NCI-H526 treated with DMSO at 0.1 percent for 48 hours (cell line): ENCODE measurements at regions not wholly inside any gene's neighbourhood (a gene's known extent, or its start where the extent isn't known, plus 50 kb on each side); places are given as distances from the start of the nearest gene placed in this dataset.
"Not testable (repeated sequence)": the region's sequence is repeated elsewhere in the genome, so short reads cannot be mapped to it uniquely, and the experiment has no call there.

ENCODE experiments used
- DNase-seq: peaks from one replicate; lab custom pipeline; 2025; lab: John Stamatoyannopoulos, UW

GRCh38 chr1:5686925-5687706, 305.1 kb downstream of the NPHP4 start:
- no peak for DNase-seq

DNA sequence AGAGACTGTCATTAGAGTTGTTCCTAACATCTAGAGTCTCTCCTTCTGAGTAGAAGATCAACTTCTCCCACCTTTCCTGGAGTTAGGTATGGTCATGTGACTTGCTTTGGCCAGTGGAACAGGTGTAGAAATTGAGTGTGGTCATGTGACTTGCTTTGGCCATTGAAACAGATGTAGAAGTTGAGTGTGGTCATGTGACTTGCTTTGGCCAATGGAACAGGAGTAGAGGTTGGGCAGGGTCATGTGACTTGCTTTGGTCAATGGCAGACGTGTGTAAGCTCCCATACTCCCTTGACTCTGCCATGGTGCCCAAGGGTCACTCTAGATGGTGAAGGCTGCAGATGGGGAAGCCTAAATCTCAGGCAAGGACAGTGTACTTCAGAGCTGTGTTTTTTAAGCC, 306.0 kb downstream of the NPHP4 start:
- no peak for DNase-seq

GRCh38 chr1:5685446-5686040, 306.7 kb downstream of the NPHP4 start:
- DNase-seq = no peak

DNA sequence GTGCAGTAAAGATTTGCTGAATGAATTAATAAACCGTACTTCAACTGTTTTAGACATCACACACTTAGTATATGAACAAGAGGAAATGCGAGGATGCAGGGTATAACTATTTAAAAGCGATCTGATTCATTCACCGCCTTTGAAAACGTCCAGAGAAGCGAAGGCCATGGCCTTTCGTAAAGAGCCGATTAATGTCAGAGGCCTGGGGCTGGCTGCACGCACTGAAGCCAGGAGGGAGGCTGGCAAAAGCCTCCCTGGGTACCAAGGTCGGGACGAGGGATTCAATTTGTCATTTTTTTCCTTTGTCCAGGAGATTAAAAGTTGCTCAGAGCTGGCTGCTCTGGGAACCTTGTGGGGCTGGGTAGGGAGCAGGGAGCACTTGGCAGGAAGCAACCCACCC, 307.4 kb downstream of the NPHP4 start:
- DNase-seq = no peak

- no peak for DNase-seq
These were observed 308.8 kb downstream of the NPHP4 start for GRCh38 chr1:5683446-5683845.

- DNase-seq = no peak
These were observed 309.5 kb downstream of the NPHP4 start for GRCh38 chr1:5682626-5683225.

GRCh38 chr1:5681654-5682053, 310.6 kb downstream of the NPHP4 start:
- no peak for DNase-seq

- no peak for DNase-seq
These were observed 311.6 kb downstream of the NPHP4 start for GRCh38 chr1:5680600-5680999.

DNA sequence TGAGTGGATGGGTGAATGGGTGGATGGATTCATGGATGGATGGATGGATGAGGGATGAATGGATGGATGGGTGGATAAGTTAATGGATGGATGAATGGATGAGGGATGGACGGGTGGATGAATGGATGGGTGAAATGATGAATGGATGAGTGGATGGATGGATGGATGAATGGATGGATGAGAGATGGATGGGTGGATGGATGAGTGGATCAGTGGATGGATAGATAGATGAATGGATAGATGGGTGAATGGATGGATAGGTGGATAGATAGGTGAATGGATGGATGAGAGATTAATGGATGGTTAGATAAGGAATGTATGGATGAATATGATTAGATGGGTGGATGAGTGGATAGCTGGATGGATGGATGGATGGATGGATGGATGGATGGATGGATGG, 313.5 kb downstream of the NPHP4 start:
- DNase-seq = no peak

DNA sequence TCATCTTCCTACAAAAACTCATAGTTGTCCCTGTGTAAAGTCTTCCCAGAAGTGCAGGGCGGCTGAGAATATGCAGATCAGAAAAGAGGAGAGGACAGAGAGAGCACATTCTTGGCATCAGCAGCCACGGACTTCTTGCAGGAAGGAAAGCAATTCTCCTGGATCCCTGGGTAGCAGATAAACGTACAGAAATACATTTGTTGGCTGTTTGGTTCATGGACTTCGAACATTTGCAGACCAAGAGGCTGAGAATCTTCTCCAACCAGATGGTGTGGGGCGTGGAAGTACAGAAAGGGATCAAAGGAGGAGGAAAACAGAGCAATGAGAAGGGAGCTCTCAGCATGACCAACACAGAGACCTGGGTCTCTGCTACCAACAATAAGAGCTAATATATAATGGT, 319.9 kb downstream of the NPHP4 start:
- DNase-seq = not testable (repeated sequence)

DNA sequence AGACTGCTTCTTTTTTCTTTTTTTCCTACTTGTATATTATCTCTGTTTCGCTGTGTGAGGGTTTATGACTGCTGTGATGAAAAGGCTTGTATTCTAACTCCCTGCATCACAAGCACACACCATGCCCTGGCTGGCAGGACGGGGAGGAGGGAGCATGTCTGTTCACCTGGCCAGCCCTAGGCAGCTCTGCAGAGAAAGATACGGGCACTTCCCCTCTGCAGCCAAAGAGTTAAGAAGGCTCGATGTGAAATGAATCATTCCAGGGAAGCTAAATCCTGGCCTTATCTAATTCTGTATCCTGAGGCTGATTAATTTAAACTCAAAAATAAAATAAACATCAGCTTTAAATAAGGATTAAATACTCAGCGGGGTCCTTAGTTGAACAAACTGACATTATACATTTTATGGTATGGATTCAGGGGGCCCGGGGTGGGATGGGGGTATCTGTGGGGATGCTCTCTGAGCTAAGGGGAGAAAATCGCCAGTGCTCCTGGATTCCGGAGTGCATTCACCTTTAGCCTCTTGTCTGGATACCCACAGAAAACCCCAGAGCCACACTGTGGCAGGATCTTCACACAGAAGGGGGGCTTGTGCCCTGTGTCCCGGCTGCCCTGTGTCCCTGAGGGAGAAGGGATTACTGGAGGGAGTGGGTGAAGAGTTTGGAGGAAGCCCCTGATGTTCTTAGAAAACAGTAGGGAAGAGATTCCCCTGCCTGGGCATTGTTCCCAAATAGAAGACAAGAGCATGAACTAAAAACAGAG, 321.5 kb downstream of the NPHP4 start:
- no peak for DNase-seq

- no peak for DNase-seq
These were observed 324.5 kb downstream of the NPHP4 start for GRCh38 chr1:5667513-5668325.

- DNase-seq = no peak
These were observed 327.0 kb downstream of the NPHP4 start for GRCh38 chr1:5664906-5665875.

GRCh38 chr1:5664081-5664768, 328.0 kb downstream of the NPHP4 start:
- DNase-seq = no peak

- DNase-seq = no peak
These were observed 329.5 kb downstream of the NPHP4 start for GRCh38 chr1:5662744-5663126.

DNA sequence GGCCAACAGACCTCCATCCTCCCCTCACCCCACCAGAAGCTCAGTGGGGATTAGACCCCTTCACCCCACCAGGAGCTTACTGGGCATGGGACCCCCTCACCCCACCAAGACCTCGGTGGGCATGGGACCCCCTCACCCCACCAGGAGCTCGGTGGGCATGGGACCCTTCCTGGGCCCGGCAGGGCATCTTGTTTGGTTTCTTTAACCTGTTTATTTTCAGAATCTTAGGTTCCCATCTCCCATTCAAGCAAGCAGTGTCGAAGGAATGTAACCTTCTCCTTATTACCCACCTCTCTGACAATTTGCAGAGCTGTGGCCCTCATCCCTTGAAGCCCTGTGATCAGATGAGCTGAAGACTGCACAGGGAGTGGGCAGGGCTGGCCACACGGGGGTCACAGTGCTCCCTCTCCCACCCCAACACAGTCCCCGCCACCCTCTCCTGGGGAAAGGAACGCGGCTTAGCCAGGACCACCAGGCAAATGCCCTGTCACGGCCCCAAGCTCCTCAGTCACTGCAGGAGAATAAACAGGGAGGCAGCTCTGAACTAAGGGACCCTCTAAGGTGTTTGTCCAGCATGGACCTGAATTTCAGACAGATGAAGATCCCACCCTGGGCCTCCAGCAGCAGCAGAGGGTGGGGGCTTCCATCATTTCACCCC, 330.0 kb downstream of the NPHP4 start:
- DNase-seq = no peak

GRCh38 chr1:5661196-5662085, 330.8 kb downstream of the NPHP4 start:
- no peak for DNase-seq

- DNase-seq = no peak
These were observed 331.9 kb downstream of the NPHP4 start for GRCh38 chr1:5660141-5660935.
